ENCODE measurements at regions not wholly inside any gene's neighbourhood (a gene's known extent, or its start where the extent isn't known, plus 50 kb on each side); places are given as distances from the start of the nearest gene placed in this dataset.

DNA sequence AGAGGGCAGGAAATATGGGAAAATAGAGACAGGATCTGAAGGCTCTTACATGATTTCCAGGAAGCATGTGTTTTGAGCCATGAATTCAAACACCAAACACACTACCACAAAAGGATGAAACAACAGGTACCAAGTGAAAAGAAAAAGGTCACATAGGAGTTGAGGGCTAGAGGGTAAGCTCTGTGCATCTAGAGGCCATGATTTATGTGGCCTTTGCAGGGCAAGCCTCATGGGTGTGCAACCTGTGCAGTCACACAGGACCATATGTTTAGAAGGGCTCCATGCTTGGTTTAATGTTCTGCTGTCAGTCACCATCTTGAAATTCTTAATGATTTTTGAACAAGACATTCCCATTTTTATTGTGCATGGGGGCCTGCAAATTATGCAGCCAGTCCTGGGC is 134.5 kb upstream of the CCDC68 start:
- no peak for TF ChIP-seq EZH2 (IDR thresholded peaks at IDR 0.05)
- Histone ChIP-seq H3K27ac (no peak overlapping the region), H3K9ac (ENCODE audit: insufficient read length) (no peak overlapping the region), H3K4me3 (no peak overlapping the region), H3K9me3 (ENCODE audit: low read depth, low read length) (no peaks in the 10 kb centered on the region), H3K36me3 (ENCODE audit: insufficient read depth, low read length) (no peaks in the 10 kb centered on the region)
- DNase-seq (ENCODE audit: low read depth, low spot score): no peak

DNA sequence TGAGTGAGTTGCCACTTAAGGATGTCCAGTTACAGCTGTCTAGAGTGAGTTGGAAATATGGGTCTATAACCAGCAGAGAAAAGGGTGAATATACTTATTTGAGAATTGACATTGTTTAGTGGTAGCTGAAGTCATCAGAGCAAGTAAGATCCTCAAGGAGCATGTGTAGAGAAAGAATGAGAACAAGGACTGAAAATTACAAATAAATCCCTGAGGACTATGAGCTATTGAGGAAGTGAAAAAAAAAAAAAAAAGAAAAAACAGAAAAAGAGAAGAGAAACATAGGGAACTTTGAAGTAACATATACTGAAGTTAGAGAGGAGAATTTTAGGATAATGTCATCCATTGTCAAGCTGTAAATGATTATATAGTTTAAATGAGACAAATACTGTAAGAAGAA is 134.0 kb upstream of the CCDC68 start:
- TF ChIP-seq FOXP2 (optimal IDR thresholded peaks at IDR 0.05; ENCODE audit: control extremely low read depth, extremely low read length, insufficient read depth) (no peak), EZH2 (IDR thresholded peaks at IDR 0.05) (no peak), POLR2AphosphoS5 (IDR thresholded peaks at IDR 0.05; ENCODE audit: borderline replicate concordance, low read depth, low read length) (no peak)
- H3K9ac ChIP-seq (ENCODE audit: insufficient read length): no peak overlapping the region

DNA sequence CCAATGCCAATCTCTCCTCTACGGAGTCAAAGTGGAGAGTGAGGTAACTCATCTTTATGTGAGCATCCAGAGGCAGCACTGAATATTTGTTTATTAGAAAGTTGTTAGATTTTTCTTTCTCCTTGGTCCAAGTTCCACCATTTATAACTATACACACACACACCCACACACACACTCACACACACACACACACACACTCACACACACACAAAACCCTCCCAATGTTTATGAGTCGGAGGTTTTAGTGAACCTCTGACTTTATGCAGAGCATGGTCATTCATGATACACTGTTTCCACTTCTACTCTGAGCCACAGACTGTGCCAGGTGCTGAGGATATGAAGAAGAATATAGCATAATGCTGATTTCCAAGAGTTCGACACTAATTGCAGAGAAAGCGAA is 132.9 kb upstream of the CCDC68 start:
- Histone ChIP-seq H3K4me3 (no peak overlapping the region), H3K9me3 (ENCODE audit: low read depth, low read length) (no peaks in the 10 kb centered on the region), H3K36me3 (ENCODE audit: insufficient read depth, low read length) (no peaks in the 10 kb centered on the region), H3K9ac (ENCODE audit: insufficient read length) (no peak overlapping the region), H3K27ac (no peak overlapping the region)
- TF ChIP-seq FOXP2 (optimal IDR thresholded peaks at IDR 0.05; ENCODE audit: control extremely low read depth, extremely low read length, insufficient read depth): no peak
- no peak for TF ChIP-seq EZH2 (IDR thresholded peaks at IDR 0.05)
- no peak for TF ChIP-seq POLR2AphosphoS5 (IDR thresholded peaks at IDR 0.05; ENCODE audit: borderline replicate concordance, low read depth, low read length)
- DNase-seq (ENCODE audit: low read depth, low spot score): no peak

More for the DNA sequence above, 134.0 kb upstream of the CCDC68 start:
- no peaks in the 10 kb centered on the region for H3K9me3 ChIP-seq (ENCODE audit: low read depth, low read length)
- DNase-seq (ENCODE audit: low read depth, low spot score): no peak
- H3K36me3 ChIP-seq (ENCODE audit: insufficient read depth, low read length): no peaks in the 10 kb centered on the region
- no peak overlapping the region for H3K4me3 ChIP-seq
- H3K27ac ChIP-seq: no peak overlapping the region

DNA sequence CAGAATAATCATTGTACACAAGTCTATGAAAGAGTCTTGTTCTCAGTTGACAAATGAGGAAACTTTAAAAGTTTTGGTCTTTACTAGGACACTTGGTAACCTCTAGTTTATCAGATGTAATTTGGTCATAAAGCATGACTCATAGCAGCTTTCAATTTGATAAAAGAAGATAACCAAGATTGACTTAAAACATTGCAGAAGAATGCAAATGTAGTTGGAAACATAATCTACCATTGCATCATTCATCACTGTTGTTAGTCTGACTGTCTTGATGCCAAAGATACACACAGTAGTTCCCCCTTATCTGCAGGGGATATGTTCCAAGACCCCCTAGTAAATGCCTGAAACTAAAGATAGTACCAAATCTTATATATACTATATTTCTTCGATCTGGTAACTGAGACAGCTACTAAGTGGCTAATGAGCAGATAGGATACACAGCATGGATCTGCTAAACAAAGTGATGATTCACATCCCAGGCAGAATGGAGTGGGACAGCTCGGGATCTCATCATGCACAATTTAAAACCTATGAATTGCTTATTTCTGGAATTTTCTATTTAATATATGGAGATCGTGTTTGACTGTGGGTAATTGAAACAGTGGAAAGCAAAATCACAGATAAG is 131.4 kb upstream of the CCDC68 start:
- Histone ChIP-seq H3K9me3 (ENCODE audit: low read depth, low read length) (no peaks in the 10 kb centered on the region), H3K36me3 (ENCODE audit: insufficient read depth, low read length) (no peaks in the 10 kb centered on the region), H3K4me3 (no peak overlapping the region), H3K27ac (no peak overlapping the region), H3K9ac (ENCODE audit: insufficient read length) (no peak overlapping the region)
- no peak for TF ChIP-seq FOXP2 (optimal IDR thresholded peaks at IDR 0.05; ENCODE audit: control extremely low read depth, extremely low read length, insufficient read depth)
- TF ChIP-seq POLR2AphosphoS5 (IDR thresholded peaks at IDR 0.05; ENCODE audit: borderline replicate concordance, low read depth, low read length): no peak
- TF ChIP-seq EZH2 (IDR thresholded peaks at IDR 0.05): no peak
- DNase-seq (ENCODE audit: low read depth, low spot score): no peak

DNA sequence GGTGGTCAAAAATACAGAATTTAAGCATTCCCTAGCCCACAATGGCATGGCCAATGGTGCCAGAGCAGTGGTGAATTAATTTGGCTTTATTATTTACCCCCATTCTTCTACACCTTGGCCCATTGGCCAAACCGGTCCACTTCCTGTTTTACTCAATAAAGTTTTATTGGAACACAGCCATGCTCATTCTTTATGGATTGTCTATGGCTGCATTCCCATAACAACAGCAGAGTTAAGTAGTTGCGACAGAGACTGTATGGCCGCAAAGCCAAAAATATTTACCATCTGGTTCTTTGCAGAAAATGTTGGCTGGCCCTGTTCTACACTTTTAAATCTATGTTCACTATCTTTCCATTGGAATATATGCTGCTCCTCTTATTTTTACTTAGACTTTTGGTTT is 130.3 kb upstream of the CCDC68 start:
- no peak for TF ChIP-seq FOXP2 (optimal IDR thresholded peaks at IDR 0.05; ENCODE audit: control extremely low read depth, extremely low read length, insufficient read depth)
- no peak for TF ChIP-seq POLR2AphosphoS5 (IDR thresholded peaks at IDR 0.05; ENCODE audit: borderline replicate concordance, low read depth, low read length)
- no peak for TF ChIP-seq EZH2 (IDR thresholded peaks at IDR 0.05)
- Histone ChIP-seq H3K4me3 (no peak overlapping the region), H3K9ac (ENCODE audit: insufficient read length) (no peak overlapping the region), H3K36me3 (ENCODE audit: insufficient read depth, low read length) (no peaks in the 10 kb centered on the region), H3K27ac (no peak overlapping the region), H3K9me3 (ENCODE audit: low read depth, low read length) (no peaks in the 10 kb centered on the region)
- DNase-seq (ENCODE audit: low read depth, low spot score): no peak

DNA sequence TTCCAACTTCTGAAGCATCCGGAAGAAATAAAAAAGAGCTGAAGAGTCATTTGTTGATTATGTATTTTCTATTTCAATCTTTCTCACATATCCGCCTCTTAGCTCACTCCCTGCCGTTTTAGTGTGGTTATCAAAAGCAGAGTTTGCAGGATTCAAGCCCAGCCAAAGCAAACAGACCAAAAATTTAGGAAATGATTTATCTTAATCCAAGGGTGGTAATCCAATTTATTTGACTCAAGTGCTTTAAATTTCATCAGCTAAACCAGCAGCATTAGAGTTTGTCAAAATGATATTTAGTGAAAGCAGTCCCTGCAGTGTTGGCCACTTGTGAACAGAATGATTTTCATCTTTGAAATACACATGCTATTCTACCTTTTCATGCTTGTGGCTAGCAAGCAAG is 129.3 kb upstream of the CCDC68 start:
- TF ChIP-seq EZH2 (IDR thresholded peaks at IDR 0.05) (no peak), POLR2AphosphoS5 (IDR thresholded peaks at IDR 0.05; ENCODE audit: borderline replicate concordance, low read depth, low read length) (no peak), FOXP2 (optimal IDR thresholded peaks at IDR 0.05; ENCODE audit: control extremely low read depth, extremely low read length, insufficient read depth) (no peak)
- Histone ChIP-seq H3K27ac (no peak overlapping the region), H3K36me3 (ENCODE audit: insufficient read depth, low read length) (no peaks in the 10 kb centered on the region), H3K4me3 (no peak overlapping the region), H3K9me3 (ENCODE audit: low read depth, low read length) (no peaks in the 10 kb centered on the region), H3K9ac (ENCODE audit: insufficient read length) (no peak overlapping the region)
- DNase-seq (ENCODE audit: low read depth, low spot score): no peak

DNA sequence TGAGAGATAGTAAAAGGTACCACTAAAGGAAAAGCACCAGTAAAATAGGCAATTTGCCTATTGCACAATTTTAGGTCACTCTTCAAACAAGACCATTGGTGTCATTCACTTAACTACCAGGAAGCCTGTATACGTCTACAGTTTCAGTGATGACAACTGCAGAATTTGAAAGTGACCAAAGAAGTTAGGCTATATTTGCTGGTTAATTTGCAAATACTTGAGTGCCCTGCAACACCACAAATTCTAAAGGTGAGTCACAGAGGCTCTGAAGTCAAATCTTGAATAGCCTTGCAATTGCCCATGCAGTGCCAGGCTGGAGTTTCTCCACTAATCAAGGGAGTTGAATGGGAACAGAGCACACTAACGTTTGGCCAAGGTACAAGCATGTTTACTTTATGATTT is 128.7 kb upstream of the CCDC68 start:
- H3K9ac ChIP-seq (ENCODE audit: insufficient read length): no peak overlapping the region
- H3K9me3 ChIP-seq (ENCODE audit: low read depth, low read length): no peaks in the 10 kb centered on the region
- no peak for DNase-seq (ENCODE audit: low read depth, low spot score)
- no peak overlapping the region for H3K27ac ChIP-seq
- H3K4me3 ChIP-seq: no peak overlapping the region
- no peaks in the 10 kb centered on the region for H3K36me3 ChIP-seq (ENCODE audit: insufficient read depth, low read length)
- TF ChIP-seq EZH2 (IDR thresholded peaks at IDR 0.05) (no peak), POLR2AphosphoS5 (IDR thresholded peaks at IDR 0.05; ENCODE audit: borderline replicate concordance, low read depth, low read length) (no peak), FOXP2 (optimal IDR thresholded peaks at IDR 0.05; ENCODE audit: control extremely low read depth, extremely low read length, insufficient read depth) (no peak)

DNA sequence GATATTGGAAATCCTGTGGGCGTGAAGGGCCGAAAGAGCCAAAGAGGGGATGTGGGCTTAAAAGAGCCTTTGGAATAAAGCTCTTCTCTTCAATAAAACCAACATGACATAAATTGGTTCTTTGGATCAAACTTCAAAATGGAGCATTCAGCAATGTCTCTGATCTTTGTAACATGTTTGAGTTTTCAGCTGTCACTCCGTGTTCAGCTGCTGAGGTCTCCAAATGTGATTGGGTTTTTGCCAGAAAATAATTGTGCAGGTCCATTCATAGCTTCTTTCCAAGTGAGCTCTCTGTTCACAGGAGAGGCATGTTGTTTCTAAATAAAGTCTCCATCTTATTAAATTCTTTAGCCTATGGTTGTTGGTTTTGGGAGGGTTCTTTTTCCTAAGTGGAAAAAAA is 127.6 kb upstream of the CCDC68 start:
- no peak overlapping the region for H3K4me3 ChIP-seq
- TF ChIP-seq POLR2AphosphoS5 (IDR thresholded peaks at IDR 0.05; ENCODE audit: borderline replicate concordance, low read depth, low read length) (no peak), EZH2 (IDR thresholded peaks at IDR 0.05) (no peak), FOXP2 (optimal IDR thresholded peaks at IDR 0.05; ENCODE audit: control extremely low read depth, extremely low read length, insufficient read depth) (no peak)
- H3K9me3 ChIP-seq (ENCODE audit: low read depth, low read length): no peaks in the 10 kb centered on the region
- H3K9ac ChIP-seq (ENCODE audit: insufficient read length): no peak overlapping the region
- no peaks in the 10 kb centered on the region for H3K36me3 ChIP-seq (ENCODE audit: insufficient read depth, low read length)
- no peak for DNase-seq (ENCODE audit: low read depth, low spot score)
- H3K27ac ChIP-seq: no peak overlapping the region

DNA sequence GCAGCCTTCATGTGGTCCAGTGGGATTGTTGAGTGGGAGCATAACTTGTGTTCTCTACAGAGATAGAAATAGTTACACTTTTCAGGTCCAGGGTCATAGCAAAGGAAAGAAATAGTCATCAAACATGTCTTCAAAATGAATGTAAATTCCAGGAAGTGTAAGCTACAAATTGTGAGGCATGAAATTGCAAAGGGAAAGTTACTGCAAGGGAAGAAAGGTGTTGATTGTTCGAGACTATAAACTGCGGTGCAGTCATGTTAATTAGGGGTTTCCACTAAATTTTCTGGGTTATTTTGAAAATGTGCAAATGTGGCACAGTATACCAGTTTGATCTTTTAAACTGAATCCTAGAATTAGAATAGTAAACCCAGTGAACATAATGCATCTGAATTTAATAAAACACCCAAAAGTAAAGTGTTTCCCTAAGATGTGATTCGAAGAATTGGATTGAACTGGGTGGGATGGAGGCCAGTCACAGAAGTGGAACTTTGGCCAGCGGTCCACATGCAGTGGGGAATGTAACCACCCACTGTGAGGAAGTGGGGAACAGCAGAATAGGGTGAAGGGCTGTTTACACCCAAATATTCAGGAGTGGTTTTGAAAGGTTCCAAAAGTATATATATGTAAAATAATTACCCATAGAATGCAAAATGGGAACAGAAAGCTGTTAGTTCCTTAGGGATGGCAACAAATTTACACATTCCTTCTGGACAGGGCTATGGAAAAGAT is 126.5 kb upstream of the CCDC68 start:
- H3K27ac ChIP-seq: no peak overlapping the region
- no peak for DNase-seq (ENCODE audit: low read depth, low spot score)
- no peak for TF ChIP-seq FOXP2 (optimal IDR thresholded peaks at IDR 0.05; ENCODE audit: control extremely low read depth, extremely low read length, insufficient read depth)
- TF ChIP-seq POLR2AphosphoS5 (IDR thresholded peaks at IDR 0.05; ENCODE audit: borderline replicate concordance, low read depth, low read length): no peak
- TF ChIP-seq EZH2 (IDR thresholded peaks at IDR 0.05): no peak

More for the DNA sequence above, 126.5 kb upstream of the CCDC68 start:
- H3K4me3 ChIP-seq: no peak overlapping the region
- H3K9me3 ChIP-seq (ENCODE audit: low read depth, low read length): no peaks in the 10 kb centered on the region
- no peak overlapping the region for H3K9ac ChIP-seq (ENCODE audit: insufficient read length)
- no peaks in the 10 kb centered on the region for H3K36me3 ChIP-seq (ENCODE audit: insufficient read depth, low read length)
